ENCODE measurements at regions not wholly inside any gene's neighbourhood (a gene's known extent, or its start where the extent isn't known, plus 50 kb on each side); places are given as distances from the start of the nearest gene placed in this dataset.
A peak's percentile ranks its signal among the peaks of the same experiment; 100 is the strongest.
"Not testable (repeated sequence)": the region's sequence is repeated elsewhere in the genome, so short reads cannot be mapped to it uniquely, and the experiment has no call there.

- no peak for DNase-seq
These were observed 50.9 kb upstream of the PTPDC1 start for GRCh38 chr9:94033383-94033782.

- DNase-seq: no peak
These were observed 52.3 kb upstream of the PTPDC1 start for GRCh38 chr9:94031946-94032345.

GRCh38 chr9:94031380-94031779, 52.9 kb upstream of the PTPDC1 start:
- DNase-seq: no peak

- DNase-seq: peak; percentile 67
These were observed 53.7 kb upstream of the PTPDC1 start for GRCh38 chr9:94030318-94031179.

DNA sequence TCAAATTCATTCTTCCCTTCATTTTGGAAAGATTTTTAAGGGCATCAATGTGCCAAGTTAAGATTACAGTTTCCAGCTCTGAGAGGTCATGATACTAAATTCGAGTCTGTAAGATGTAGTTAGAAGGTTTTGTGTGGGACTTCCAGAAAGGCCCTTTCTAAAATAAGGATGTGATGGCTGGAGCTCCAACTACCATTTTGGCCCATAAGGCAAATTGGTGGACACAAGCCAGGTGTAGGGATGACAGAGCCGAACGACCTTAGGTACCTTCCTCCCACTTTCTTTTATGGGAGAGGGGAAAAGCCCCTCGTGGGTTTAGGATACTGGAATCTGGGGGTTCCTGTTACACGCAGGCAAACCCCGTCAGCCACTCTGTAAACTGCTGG, 54.3 kb upstream of the PTPDC1 start:
- DNase-seq: no peak

DNA sequence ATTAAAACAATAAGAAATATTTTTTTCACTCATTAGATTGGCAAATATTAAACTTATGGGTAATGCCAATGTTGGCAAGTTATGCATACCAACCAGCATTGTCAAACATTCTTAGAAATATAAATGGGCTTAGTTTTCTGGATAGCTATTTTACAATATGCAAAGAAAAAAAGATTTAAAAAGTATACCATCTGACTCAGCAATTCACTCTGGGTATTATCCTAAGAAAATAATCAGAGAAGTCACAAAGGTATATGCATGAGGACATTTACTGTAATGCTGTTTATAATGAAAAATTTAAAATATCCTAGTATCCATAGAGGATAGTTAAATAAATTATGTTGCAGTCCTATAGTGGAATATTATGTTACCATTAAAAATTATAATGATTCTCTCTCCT, 57.4 kb upstream of the PTPDC1 start:
- DNase-seq: no peak

DNA sequence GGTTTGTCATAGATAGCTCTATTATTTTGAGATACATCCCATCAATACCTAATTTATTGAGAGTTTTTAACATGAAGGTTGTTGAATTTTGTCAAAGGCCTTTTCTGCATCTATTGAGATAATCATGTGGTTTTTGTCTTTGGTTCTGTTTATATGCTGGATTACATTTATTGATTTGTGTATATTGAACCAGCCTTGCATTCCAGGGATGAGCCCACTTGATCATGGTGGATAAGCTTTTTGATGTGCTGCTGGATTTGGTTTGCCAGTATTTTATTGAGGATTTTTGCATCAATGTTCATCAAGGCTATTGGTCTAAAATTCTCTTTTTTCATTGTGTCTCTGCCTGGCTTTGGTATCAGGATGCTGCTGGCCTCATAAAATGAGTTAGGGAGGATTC, 61.8 kb upstream of the PTPDC1 start:
- not testable (repeated sequence) for DNase-seq

- not testable (repeated sequence) for DNase-seq
These were observed 63.4 kb upstream of the PTPDC1 start for GRCh38 chr9:94020836-94021235.

GRCh38 chr9:94018628-94019027, 63.5 kb upstream of the BARX1 start:
- no peak for DNase-seq

DNA sequence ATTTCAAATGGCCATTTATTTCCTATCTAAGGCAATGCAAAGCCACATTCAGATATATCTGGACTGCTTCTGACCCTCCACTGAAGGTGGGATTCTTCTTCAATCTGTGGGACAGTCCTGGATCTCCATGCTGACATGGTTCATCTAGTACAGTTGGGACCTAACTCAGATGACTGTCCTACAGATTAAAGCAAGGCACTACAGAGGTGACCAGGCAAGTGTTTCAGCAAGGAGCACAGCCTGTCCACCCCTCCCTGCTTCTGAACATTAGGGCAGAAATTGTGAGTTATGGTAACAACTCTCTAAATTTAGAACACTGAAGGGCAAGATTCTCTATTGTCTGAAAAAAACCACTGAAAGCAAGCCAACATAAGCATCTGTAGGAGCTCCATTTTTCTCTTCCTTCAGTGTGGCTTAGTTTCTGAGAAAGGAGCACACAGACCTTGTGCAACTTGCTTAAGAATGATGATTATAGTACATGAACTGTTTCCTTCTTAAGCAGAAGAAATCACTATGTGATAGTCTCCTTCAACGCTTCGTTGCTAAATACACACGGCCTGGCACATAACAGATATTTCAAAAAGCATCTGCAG, 62.9 kb upstream of the BARX1 start:
- DNase-seq: no peak

GRCh38 chr9:94016744-94017143, 61.6 kb upstream of the BARX1 start:
- no peak for DNase-seq

DNA sequence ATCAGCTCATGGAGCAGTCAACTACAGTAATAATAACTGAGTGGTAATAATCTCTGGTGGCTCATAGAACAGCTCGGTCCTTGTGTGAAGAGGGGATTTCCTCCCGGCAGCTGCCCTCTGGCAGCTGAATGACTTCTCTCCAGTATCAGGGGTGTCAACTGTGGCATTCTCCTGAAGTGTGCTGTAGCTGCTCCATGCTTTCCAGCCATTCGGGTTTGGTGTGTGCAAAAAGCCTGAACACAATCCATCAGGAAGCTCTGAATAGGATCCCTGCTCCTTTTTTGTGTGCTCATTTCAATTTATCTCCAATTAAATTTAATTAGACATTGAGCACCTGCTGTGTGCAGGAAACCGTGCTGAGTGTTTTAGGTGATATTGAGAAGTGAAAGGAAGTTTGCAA, 59.8 kb upstream of the BARX1 start:
- no peak for DNase-seq

- DNase-seq: no peak
These were observed 59.0 kb upstream of the BARX1 start for GRCh38 chr9:94014066-94014654.

- DNase-seq: no peak
These were observed 55.9 kb upstream of the BARX1 start for GRCh38 chr9:94010980-94011533.

DNA sequence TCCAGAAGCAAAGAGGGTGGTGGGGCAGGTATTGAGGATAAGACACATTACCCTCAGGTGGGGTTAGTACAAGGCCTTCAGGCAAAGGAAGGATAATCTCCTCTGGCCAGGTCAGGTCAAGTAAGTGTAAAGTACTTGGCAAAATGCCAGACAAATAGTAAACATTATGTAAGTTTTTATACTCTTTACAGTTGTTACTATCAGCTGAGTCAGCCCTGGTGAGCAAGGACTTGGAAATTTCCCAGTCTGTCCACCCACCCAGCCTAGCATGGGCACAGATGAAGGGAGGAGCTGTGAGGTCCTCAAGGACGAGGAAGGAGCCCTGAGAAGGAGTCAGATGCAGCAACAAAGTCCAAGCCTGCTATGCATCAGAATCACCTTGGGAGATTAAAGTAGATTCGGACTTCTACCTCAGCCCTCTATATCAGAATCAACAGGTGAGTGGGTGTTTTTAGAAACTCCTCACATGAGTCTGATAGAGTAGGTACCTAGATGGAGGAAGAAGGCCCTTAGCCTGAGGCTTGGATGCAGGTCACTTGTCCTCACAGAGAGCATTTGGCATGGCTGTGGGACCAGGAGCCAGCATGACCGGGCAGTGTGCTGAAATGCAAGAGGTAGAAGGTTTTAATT, 50.2 kb upstream of the BARX1 start:
- no peak for DNase-seq
